GM13976 (cell line): ENCODE measurements at regions not wholly inside any gene's neighbourhood (a gene's known extent, or its start where the extent isn't known, plus 50 kb on each side); places are given as distances from the start of the nearest gene placed in this dataset.
A peak's percentile ranks its signal among the peaks of the same experiment; 100 is the strongest.

Source experiments
- DNase-seq: peaks from one replicate; pipeline ENCODE4 v3.0.0; 2012; ENCODE audit warnings: low spot score
- in situ Hi-C: fragments of 300-500 bp; cut with MboI; formaldehyde crosslinking; loops from one replicate; pipeline ENCODE4 v1.12.0; 2022; ENCODE audit warnings: low sequenced_read_pairs, mixed read lengths, inconsistent platforms; ENCODE audit not compliant: unreplicated experiment
- TF ChIP-seq, protein P1 (sequence below): IDR thresholded peaks from 2 replicates; pipeline ENCODE4 v1.5.1; 2012; ENCODE audit warnings: borderline replicate concordance, mild to moderate bottlenecking; ENCODE audit not compliant: insufficient read depth; ENCODE audit errors: extremely low read depth, missing control alignments, control extremely low read depth

DNA sequence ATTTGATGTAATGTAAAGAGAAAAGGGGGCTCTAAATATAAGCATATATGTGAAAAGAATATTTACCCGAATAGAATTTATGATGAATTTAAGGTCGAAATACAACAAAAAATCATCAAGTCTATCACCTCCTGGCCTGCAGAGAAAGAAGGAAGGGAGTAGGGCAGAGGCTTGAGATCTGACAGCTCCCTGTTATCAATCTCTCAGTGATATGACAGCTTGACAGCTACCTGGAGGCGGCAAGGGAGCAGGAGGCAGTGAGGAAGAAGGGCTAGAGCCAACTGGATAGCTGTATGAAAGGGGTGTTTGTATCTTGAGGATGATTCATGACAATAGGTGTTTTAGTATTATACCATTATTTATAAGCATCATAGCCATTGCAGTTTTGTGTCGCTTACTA is 299.8 kb upstream of the DNAJC19 start:
- in situ Hi-C loops: no loop called here
- DNase-seq: no peak
- TF ChIP-seq, protein P1, sequence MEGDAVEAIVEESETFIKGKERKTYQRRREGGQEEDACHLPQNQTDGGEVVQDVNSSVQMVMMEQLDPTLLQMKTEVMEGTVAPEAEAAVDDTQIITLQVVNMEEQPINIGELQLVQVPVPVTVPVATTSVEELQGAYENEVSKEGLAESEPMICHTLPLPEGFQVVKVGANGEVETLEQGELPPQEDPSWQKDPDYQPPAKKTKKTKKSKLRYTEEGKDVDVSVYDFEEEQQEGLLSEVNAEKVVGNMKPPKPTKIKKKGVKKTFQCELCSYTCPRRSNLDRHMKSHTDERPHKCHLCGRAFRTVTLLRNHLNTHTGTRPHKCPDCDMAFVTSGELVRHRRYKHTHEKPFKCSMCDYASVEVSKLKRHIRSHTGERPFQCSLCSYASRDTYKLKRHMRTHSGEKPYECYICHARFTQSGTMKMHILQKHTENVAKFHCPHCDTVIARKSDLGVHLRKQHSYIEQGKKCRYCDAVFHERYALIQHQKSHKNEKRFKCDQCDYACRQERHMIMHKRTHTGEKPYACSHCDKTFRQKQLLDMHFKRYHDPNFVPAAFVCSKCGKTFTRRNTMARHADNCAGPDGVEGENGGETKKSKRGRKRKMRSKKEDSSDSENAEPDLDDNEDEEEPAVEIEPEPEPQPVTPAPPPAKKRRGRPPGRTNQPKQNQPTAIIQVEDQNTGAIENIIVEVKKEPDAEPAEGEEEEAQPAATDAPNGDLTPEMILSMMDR: no peak

DNA sequence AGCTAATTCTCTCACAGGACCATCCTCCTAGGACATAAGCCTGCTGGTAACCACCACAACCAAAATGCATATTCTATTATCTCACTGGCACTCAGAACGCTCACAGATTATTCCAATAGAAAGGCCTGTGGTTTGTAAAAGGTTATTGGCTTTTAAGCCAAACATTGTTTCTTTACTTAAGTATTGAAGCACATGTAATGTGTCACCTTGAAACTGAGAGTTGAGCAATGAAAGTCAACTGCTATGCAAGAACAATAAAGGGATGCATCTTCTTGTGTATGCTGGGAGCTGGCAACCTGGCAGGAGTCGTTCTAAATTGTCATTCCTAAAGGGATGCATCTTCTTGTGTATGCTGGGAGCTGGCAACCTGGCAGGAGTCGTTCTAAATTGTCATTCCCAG is 298.6 kb upstream of the DNAJC19 start:
- TF ChIP-seq, protein P1: no peak
- in situ Hi-C loops: no loop called here
- DNase-seq: no peak

DNA sequence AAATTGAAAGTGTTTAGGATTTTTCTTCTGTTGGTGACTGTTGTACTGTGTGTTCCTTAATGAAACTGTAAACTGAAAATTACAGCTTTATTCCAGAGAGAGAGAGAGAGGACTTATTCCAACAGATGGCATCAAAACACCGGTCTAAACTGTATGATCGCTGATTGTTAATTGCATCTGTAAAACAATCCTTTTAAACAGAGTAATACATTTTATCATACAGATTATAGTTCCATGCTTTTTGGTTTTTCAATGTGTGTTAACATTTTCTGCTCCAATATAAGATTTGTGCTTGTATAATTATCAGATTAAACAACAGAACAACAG is 289.7 kb upstream of the DNAJC19 start:
- TF ChIP-seq, protein P1: no peak
- no peak for DNase-seq
- in situ Hi-C loops: no loop called here

DNA sequence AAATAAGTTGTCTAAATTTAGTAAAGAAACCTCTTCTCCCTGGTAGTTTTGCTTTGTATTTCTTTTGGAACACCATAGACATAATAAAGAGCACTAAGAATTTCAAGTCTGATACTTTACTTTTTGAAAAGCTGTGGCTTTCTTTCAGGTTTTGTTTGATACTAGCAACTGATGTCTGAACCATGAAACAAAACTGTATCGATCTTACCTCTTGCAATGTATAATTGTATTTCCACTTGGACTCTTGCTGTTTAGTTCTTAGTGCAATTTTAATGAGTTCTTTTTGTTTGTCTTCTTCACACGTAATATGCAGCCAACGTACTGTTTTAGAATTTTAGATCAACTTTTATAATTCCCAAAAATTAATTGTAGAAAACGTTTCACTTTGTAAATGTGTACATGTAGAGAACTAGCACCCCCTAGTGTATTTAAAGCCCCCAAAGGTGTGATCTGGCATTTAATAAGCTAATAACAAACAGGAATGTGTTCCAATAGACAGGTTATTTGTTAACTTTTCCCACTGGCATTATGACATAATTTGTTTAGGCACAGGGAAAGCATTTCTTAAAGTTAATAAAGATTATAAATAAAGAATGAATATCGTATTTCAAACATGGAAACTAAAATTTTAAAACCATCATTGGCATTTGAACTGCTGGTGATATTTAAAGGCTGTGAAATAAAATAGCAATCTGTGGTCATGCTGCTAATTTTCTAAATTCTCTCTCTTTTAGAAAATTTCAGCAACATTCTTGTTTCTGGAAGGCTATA is 289.1 kb upstream of the DNAJC19 start:
- TF ChIP-seq, protein P1: peak; percentile 16
- in situ Hi-C loops: no loop called here
- no peak for DNase-seq

DNA sequence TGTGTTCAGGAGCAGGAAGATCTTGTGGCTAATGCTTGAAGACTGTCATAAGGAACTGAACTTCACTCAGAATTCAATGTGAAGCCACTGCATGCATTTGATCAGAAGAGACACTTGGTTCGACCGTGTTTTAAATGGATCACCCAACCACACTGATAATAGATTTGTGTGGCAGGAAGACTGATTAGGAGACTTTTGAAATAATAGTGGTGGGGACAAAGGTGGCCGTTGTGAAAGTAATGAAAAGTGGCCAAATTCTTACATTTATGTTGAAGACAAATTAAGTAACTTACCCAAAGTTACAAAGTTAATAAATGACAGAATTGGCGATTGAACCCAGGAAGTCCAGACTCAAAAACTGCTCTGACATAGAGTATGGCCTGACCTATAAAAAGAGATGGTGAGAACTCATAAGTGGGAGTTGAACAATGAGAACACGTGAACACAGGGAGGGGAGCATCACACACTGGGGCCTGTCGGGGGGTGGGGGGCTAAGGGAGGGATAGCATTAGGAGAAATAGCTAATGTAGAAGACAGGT is 286.9 kb upstream of the DNAJC19 start:
- in situ Hi-C loops: no loop called here
- DNase-seq: no peak
- TF ChIP-seq, protein P1: no peak

DNA sequence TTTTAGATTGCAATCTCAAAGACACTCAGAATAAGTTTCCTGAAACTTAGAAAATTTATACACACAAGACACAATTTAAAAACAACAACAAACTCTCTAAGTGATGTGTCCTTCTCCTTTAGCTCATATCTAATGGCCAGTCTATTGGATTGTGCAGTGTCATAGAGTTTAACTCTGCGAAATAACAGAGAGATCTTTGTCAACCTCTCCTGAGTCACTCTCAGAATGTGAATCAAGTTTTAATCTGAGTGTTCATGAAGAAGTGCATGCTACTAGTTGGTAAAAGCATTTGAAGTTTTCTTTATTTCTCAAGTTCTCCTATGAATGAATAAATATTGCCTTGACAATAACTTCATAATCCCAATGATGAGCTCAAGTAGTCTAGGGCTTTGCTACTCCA is 284.5 kb upstream of the DNAJC19 start:
- in situ Hi-C loops: no loop called here
- no peak for DNase-seq
- TF ChIP-seq, protein P1: no peak

DNA sequence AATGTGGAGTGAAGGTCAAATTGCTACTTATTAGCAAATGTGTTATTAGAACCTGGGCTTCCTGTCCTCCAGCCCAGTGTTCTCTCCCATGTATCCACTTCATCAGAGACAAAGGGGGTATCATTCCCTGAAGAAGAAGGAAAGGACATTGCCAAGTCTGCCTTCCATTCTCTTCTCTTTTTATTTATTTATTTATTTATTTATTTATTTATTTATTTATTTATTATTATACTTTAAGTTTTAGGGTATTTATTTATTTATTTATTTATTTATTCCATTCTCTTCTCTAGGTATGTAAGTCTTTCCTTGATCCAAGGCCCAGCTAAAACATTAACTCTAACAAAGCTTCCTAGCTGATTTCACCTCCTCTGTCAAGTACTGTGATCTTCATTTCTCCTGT is 277.8 kb upstream of the DNAJC19 start:
- TF ChIP-seq, protein P1: no peak
- in situ Hi-C loops: no loop called here
- no peak for DNase-seq
